Neural progenitor cell (in vitro differentiated cells): ENCODE measurements at regions not wholly inside any gene's neighbourhood (a gene's known extent, or its start where the extent isn't known, plus 50 kb on each side); places are given as distances from the start of the nearest gene placed in this dataset.

Source experiments
- DNase-seq: peaks from one replicate; pipeline ENCODE4 v3.0.0-alpha.2; 2016; ENCODE audit warnings: low spot score
- H2AFZ ChIP-seq: fragments of 200-600 bp; sonication (generic); replicated peaks from 2 replicates; pipeline ENCODE4 v1.6.1; 2016; ENCODE audit warnings: antibody characterized with exemption
- H3F3A ChIP-seq: fragments of 200-600 bp; sonication (generic); 2 replicates; pipeline ENCODE4 v1.6.1; 2016; ENCODE audit warnings: antibody characterized with exemption, low read depth
- H3K27ac ChIP-seq: fragments of 200-600 bp; sonication (generic); 2 replicates; pipeline ENCODE4 v1.5.1; 2016; ENCODE audit warnings: mild to moderate bottlenecking
- H3K27me3 ChIP-seq: fragments of 200-600 bp; sonication (generic); 2 replicates; pipeline ENCODE4 v1.6.1; 2016; ENCODE audit warnings: mild to moderate bottlenecking, moderate library complexity
- H3K36me3 ChIP-seq: fragments of 200-600 bp; sonication (generic); 2 replicates; pipeline ENCODE4 v1.5.1; 2016
- H3K4me1 ChIP-seq: fragments of 200-600 bp; sonication (generic); 2 replicates; pipeline ENCODE4 v1.6.1; 2016; ENCODE audit warnings: mixed run types
- H3K4me2 ChIP-seq: fragments of 200-600 bp; sonication (generic); 2 replicates; pipeline ENCODE4 v1.6.1; 2016
- H3K4me3 ChIP-seq: fragments of 200-600 bp; sonication (generic); 2 replicates; pipeline ENCODE4 v1.5.1; 2016
- H3K79me2 ChIP-seq: fragments of 200-600 bp; sonication (generic); 2 replicates; pipeline ENCODE4 v1.6.1; 2016; ENCODE audit warnings: low read depth
- H3K9ac ChIP-seq: fragments of 200-600 bp; sonication (generic); 2 replicates; pipeline ENCODE4 v1.6.1; 2016
- H3K9me3 ChIP-seq: fragments of 200-600 bp; sonication (generic); 2 replicates; pipeline ENCODE4 v1.5.1; 2016; ENCODE audit warnings: low read depth
- H4K20me1 ChIP-seq: fragments of 200-600 bp; sonication (generic); 2 replicates; pipeline ENCODE4 v1.6.1; 2016; ENCODE audit warnings: low read depth
- H3K27ac Mint-ChIP-seq: 3 replicates; pipeline ENCODE4 v1.8.0; 2021; ENCODE audit warnings: mixed read lengths
- H3K27me3 Mint-ChIP-seq: 2 replicates; pipeline ENCODE4 v1.8.0; 2022; ENCODE audit warnings: low read depth, mild to moderate bottlenecking, inconsistent platforms, moderate library complexity, mixed read lengths; ENCODE audit not compliant: insufficient read depth
- H3K36me3 Mint-ChIP-seq: 3 replicates; pipeline ENCODE4 v1.8.0; 2021; ENCODE audit warnings: mixed read lengths
- H3K4me1 Mint-ChIP-seq: 3 replicates; pipeline ENCODE4 v1.8.0; 2021; ENCODE audit warnings: mixed read lengths
- H3K4me3 Mint-ChIP-seq: 3 replicates; pipeline ENCODE4 v1.8.0; 2021; ENCODE audit warnings: mild to moderate bottlenecking, moderate library complexity, mixed read lengths
- H3K9me3 Mint-ChIP-seq: 3 replicates; pipeline ENCODE4 v1.8.0; 2020; ENCODE audit warnings: mixed read lengths
- EZH2 ChIP-seq: fragments of 200-600 bp; sonication (generic); IDR thresholded peaks from 2 replicates; pipeline ENCODE4 v1.6.1; 2017; ENCODE audit warnings: antibody characterized with exemption, mild to moderate bottlenecking, moderate library complexity
- EZH2phosphoT487 ChIP-seq: fragments of 200-600 bp; sonication (generic); IDR thresholded peaks from 2 replicates; pipeline ENCODE4 v1.6.1; 2017; ENCODE audit warnings: antibody characterized with exemption
- TF ChIP-seq, protein P1 (sequence below): fragments of 200-600 bp; sonication (generic); IDR thresholded peaks from 2 replicates; pipeline ENCODE4 v1.5.1; 2017; ENCODE audit warnings: antibody characterized with exemption, mild to moderate bottlenecking

DNA sequence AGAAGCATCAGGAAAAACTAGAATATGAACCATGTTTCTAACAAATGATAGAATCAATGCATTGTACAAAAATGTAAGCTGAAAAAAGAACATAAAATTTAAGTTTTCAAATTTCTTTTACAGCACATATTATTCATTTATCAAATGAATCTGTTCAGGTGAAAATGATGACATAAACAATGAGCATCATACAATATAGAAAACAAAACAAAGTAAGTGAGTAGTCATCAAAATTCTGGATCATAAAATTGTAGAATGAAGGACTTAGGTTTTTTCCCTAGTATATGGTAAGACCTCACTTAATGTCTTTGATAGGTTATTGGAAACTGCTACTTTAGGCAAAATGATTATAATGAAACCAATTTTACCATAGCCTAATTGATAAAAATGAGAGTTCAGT lies 427.0 kb upstream of the KCNH7 start:
- H3K27ac Mint-ChIP-seq: no peak overlapping the region
- no peaks in the 10 kb centered on the region for H3K9me3 Mint-ChIP-seq
- no peaks in the 10 kb centered on the region for H3K4me1 Mint-ChIP-seq
- no peak overlapping the region for H3K4me3 Mint-ChIP-seq
- no peaks in the 10 kb centered on the region for H3F3A ChIP-seq
- H3K27ac ChIP-seq: no peak overlapping the region
- H3K79me2 ChIP-seq: no peaks in the 10 kb centered on the region
- no peaks in the 10 kb centered on the region for H3K4me1 ChIP-seq
- no peaks in the 10 kb centered on the region for H4K20me1 ChIP-seq
- no peak overlapping the region for H2AFZ ChIP-seq
- H3K36me3 ChIP-seq: no peaks in the 10 kb centered on the region
- no peak overlapping the region for H3K4me3 ChIP-seq
- no peaks in the 10 kb centered on the region for H3K27me3 ChIP-seq
- no peaks in the 10 kb centered on the region for H3K9me3 ChIP-seq
- no peaks in the 10 kb centered on the region for H3K36me3 Mint-ChIP-seq
- TF ChIP-seq EZH2phosphoT487 (no peak), EZH2 (no peak)
- TF ChIP-seq, protein P1, sequence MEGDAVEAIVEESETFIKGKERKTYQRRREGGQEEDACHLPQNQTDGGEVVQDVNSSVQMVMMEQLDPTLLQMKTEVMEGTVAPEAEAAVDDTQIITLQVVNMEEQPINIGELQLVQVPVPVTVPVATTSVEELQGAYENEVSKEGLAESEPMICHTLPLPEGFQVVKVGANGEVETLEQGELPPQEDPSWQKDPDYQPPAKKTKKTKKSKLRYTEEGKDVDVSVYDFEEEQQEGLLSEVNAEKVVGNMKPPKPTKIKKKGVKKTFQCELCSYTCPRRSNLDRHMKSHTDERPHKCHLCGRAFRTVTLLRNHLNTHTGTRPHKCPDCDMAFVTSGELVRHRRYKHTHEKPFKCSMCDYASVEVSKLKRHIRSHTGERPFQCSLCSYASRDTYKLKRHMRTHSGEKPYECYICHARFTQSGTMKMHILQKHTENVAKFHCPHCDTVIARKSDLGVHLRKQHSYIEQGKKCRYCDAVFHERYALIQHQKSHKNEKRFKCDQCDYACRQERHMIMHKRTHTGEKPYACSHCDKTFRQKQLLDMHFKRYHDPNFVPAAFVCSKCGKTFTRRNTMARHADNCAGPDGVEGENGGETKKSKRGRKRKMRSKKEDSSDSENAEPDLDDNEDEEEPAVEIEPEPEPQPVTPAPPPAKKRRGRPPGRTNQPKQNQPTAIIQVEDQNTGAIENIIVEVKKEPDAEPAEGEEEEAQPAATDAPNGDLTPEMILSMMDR: no peak
- H3K4me2 ChIP-seq: no peak overlapping the region
- no peaks in the 10 kb centered on the region for H3K27me3 Mint-ChIP-seq
- no peak for DNase-seq
- no peak overlapping the region for H3K9ac ChIP-seq

DNA sequence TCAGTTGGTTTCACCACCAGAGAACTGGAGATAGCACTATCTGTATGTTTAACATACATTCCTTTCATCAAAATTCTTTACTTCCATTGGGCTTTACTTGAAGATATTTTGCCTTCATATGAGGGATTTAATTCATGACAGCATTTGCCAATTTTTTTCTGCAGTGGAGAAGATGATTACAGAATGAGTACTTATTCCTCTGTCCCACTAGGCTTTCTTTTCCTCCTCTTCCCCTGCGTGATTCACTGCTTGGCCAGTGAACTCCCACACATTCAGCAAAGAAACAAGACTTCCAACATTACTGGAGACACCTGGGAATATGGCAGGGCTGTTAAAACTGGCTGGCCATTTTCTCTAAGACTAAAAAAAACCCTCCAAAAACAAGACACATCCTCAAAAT lies 425.8 kb upstream of the KCNH7 start:
- H3K27me3 Mint-ChIP-seq: no peaks in the 10 kb centered on the region
- TF ChIP-seq EZH2 (no peak), EZH2phosphoT487 (no peak)
- TF ChIP-seq, protein P1: no peak

DNA sequence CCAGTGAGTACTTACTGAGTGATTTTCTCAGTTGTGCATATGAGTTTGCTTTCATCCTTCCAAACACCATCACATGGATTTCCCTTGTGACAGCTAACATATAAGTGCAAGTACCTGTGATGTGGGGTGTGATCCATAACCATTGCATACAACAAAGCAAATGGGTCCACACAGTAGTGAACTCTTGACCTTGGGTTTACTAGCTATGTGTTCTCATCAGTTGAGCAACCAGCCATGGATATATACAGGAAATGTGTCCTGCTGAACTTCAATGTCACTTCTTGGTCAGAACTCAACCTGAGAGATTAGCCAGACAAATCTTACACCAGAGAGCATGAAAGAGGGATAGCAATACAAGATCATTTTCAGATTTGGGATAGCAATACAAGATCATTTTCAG lies 420.9 kb upstream of the KCNH7 start:
- Mint-ChIP-seq H3K9me3 (no peaks in the 10 kb centered on the region), H3K4me1 (no peaks in the 10 kb centered on the region), H3K27ac (no peak overlapping the region), H3K4me3 (no peak overlapping the region), H3K27me3 (no peaks in the 10 kb centered on the region), H3K36me3 (no peaks in the 10 kb centered on the region)
- H3K4me1 ChIP-seq: no peaks in the 10 kb centered on the region
- H2AFZ ChIP-seq: no peak overlapping the region
- H3K79me2 ChIP-seq: no peaks in the 10 kb centered on the region
- DNase-seq: no peak
- no peak overlapping the region for H3K4me2 ChIP-seq
- H3K27me3 ChIP-seq: no peaks in the 10 kb centered on the region
- H3F3A ChIP-seq: no peaks in the 10 kb centered on the region
- H3K9me3 ChIP-seq: no peaks in the 10 kb centered on the region
- H4K20me1 ChIP-seq: no peaks in the 10 kb centered on the region
- H3K27ac ChIP-seq: no peak overlapping the region
- TF ChIP-seq EZH2phosphoT487: no peak
- TF ChIP-seq, protein P1: no peak
- H3K4me3 ChIP-seq: no peak overlapping the region
- H3K9ac ChIP-seq: no peak overlapping the region
- no peaks in the 10 kb centered on the region for H3K36me3 ChIP-seq

More for the DNA sequence above, 425.8 kb upstream of the KCNH7 start:
- Histone ChIP-seq H3K27ac (no peak overlapping the region), H3K79me2 (no peaks in the 10 kb centered on the region), H3K4me3 (no peak overlapping the region), H3K27me3 (no peaks in the 10 kb centered on the region), H3K4me2 (no peak overlapping the region), H3K36me3 (no peaks in the 10 kb centered on the region), H4K20me1 (no peaks in the 10 kb centered on the region), H2AFZ (no peak overlapping the region), H3K4me1 (no peaks in the 10 kb centered on the region), H3F3A (no peaks in the 10 kb centered on the region), H3K9me3 (no peaks in the 10 kb centered on the region), H3K9ac (no peak overlapping the region)
- Mint-ChIP-seq H3K36me3 (no peaks in the 10 kb centered on the region), H3K4me1 (no peaks in the 10 kb centered on the region), H3K9me3 (no peaks in the 10 kb centered on the region), H3K4me3 (no peak overlapping the region), H3K27ac (no peak overlapping the region)
- no peak for DNase-seq

DNA sequence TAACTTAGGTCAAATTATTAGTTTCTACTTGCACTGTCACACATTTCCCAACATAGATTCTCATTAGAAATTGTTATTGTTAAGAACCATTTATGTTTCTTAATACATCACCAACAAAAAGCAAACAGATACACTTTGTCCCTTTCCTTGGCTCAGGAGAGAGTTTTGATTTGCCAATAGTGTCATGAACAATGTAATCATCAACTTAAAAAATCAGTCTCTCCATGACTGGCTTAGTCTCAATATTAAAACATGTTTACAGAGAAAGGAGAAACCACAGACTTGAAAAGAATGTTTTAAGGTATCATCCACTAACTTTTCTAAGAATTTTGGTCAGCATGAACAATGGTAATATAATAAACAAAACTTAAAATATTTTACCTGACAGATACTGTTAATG lies 416.5 kb upstream of the KCNH7 start:
- Histone ChIP-seq H2AFZ (no peak overlapping the region), H3K27me3 (no peaks in the 10 kb centered on the region), H3K4me2 (no peak overlapping the region), H4K20me1 (no peaks in the 10 kb centered on the region), H3K4me3 (no peak overlapping the region), H3K36me3 (no peaks in the 10 kb centered on the region), H3K79me2 (no peaks in the 10 kb centered on the region), H3K27ac (no peak overlapping the region), H3K9me3 (no peaks in the 10 kb centered on the region), H3K9ac (no peak overlapping the region), H3F3A (peaks cover 4% of the 10 kb centered on the region), H3K4me1 (peaks cover 13% of the 10 kb centered on the region)
- DNase-seq: no peak
- Mint-ChIP-seq H3K4me1 (peaks cover 3% of the 10 kb centered on the region), H3K36me3 (no peaks in the 10 kb centered on the region), H3K4me3 (no peak overlapping the region), H3K27me3 (no peaks in the 10 kb centered on the region), H3K27ac (no peak overlapping the region), H3K9me3 (no peaks in the 10 kb centered on the region)
- TF ChIP-seq, protein P1: no peak
- TF ChIP-seq EZH2: no peak
- no peak for TF ChIP-seq EZH2phosphoT487
